SK-N-SH (cell line): ENCODE measurements at regions not wholly inside any gene's neighbourhood (a gene's known extent, or its start where the extent isn't known, plus 50 kb on each side); places are given as distances from the start of the nearest gene placed in this dataset.

ENCODE experiments used
- CTCF ChIA-PET: fragments of 300-600, 350-600 bp; formaldehyde crosslinking; extraction: SDS; loops from one replicate; lab custom pipeline; 2021; lab: Yijun Ruan, JAX
- POLR2A ChIA-PET: fragments of 350-600 bp; sonication (Branson Sonifier 250); formaldehyde crosslinking; extraction: SDS; loops from one replicate; lab custom pipeline; 2020; ENCODE audit warnings: antibody characterized with exemption, inconsistent platforms; lab: Yijun Ruan, JAX
- DNase-seq: peaks from one replicate; pipeline ENCODE4 v3.0.0; 2012
- H2AFZ ChIP-seq: fragments of 200-600 bp; sonication (generic); 2 replicates; pipeline ENCODE4 v1.8.1; 2016; ENCODE audit warnings: antibody characterized with exemption, mild to moderate bottlenecking, low read depth
- H3F3A ChIP-seq: fragments of 200-600 bp; sonication (generic); replicated peaks from 2 replicates; pipeline ENCODE3; 2016; ENCODE audit warnings: antibody characterized with exemption, mild to moderate bottlenecking; ENCODE audit not compliant: insufficient read depth
- H3K27ac ChIP-seq, 2 experiments: fragments of 200-500 bp in 1 of 2; fragments of 200-600 bp in 1 of 2; sonication (Bioruptor generic) in 1 of 2; sonication (generic), shearing (Covaris generic) in 1 of 2; 2 replicates each; pipeline versions ENCODE4 v1.5.1 to v1.6.1; 2014 to 2016; ENCODE audit warnings: low read depth in 2 of 2, inconsistent platforms in 1 of 2, low read length in 1 of 2, mild to moderate bottlenecking in 1 of 2, mixed read lengths in 1 of 2
- H3K27me3 ChIP-seq: fragments of 200-600 bp; sonication (generic), shearing (Covaris generic); 2 replicates; pipeline ENCODE4 v1.6.1; 2016; ENCODE audit warnings: mixed run types; ENCODE audit not compliant: insufficient read depth
- H3K36me3 ChIP-seq, 2 experiments: fragments of 200-500 bp in 1 of 2; fragments of 200-600 bp in 1 of 2; sonication (Bioruptor generic) in 1 of 2; sonication (generic) in 1 of 2; replicated peaks in 1 of 2; 2 replicates each; pipeline versions ENCODE3 to v1.5.1; 2014 to 2016; ENCODE audit warnings: low read length in 1 of 2, mild to moderate bottlenecking in 1 of 2; ENCODE audit not compliant: insufficient read depth in 2 of 2, control insufficient read depth in 1 of 2
- H3K4me1 ChIP-seq, 2 experiments: fragments of 200-500 bp in 1 of 2; fragments of 200-600 bp in 1 of 2; sonication (Bioruptor generic) in 1 of 2; sonication (generic), shearing (Covaris generic) in 1 of 2; 2 replicates each; pipeline versions ENCODE4 v1.5.1 to v1.6.1; 2014 to 2016; ENCODE audit warnings: low read depth in 1 of 2, low read length in 1 of 2, mixed run types in 1 of 2; ENCODE audit not compliant: insufficient read depth in 2 of 2, control insufficient read depth in 1 of 2
- H3K4me2 ChIP-seq: fragments of 200-600 bp; sonication (generic), shearing (Covaris generic); 2 replicates; pipeline ENCODE4 v1.6.1; 2017; ENCODE audit warnings: mixed run types
- H3K4me3 ChIP-seq, 2 experiments: fragments of 200-500 bp in 1 of 2; fragments of 200-600 bp in 1 of 2; sonication (Bioruptor generic) in 1 of 2; sonication (generic), shearing (Covaris generic) in 1 of 2; 2 replicates each; pipeline versions ENCODE4 v1.5.1 to v1.8.1; 2014 to 2016; ENCODE audit warnings: low read depth in 2 of 2, inconsistent platforms in 1 of 2, low read length in 1 of 2, mild to moderate bottlenecking in 1 of 2, mixed read lengths in 1 of 2, moderate library complexity in 1 of 2
- H3K79me2 ChIP-seq: fragments of 200-600 bp; sonication (generic); 2 replicates; pipeline ENCODE4 v1.8.1; 2017; ENCODE audit warnings: mild to moderate bottlenecking; ENCODE audit not compliant: insufficient read depth
- H3K9ac ChIP-seq: fragments of 200-600 bp; sonication (generic); 2 replicates; pipeline ENCODE4 v1.6.1; 2017; ENCODE audit warnings: mixed run types
- H3K9me2 ChIP-seq: fragments of 200-600 bp; sonication (generic); 2 replicates; pipeline ENCODE4 v1.6.1; 2017; ENCODE audit warnings: mixed run types
- H3K9me3 ChIP-seq: fragments of 200-600 bp; sonication (generic); 2 replicates; pipeline ENCODE4 v1.6.1; 2017; ENCODE audit warnings: mixed run types, mild to moderate bottlenecking, moderate library complexity
- H4K20me1 ChIP-seq: fragments of 200-600 bp; sonication (generic); 2 replicates; pipeline ENCODE4 v1.6.1; 2017; ENCODE audit warnings: mild to moderate bottlenecking, mixed run types; ENCODE audit not compliant: insufficient read depth
- ELF1 ChIP-seq: IDR thresholded peaks from 2 replicates; pipeline ENCODE4 v1.4.0; 2012
- FOXM1 ChIP-seq: IDR thresholded peaks from 2 replicates; pipeline ENCODE4 v1.4.0; 2012; ENCODE audit warnings: low read depth, mild to moderate bottlenecking
- GATA2 ChIP-seq: sonication (generic); formaldehyde crosslinking; IDR thresholded peaks from 2 replicates; pipeline ENCODE4 v1.5.0; 2020; ENCODE audit warnings: mild to moderate bottlenecking, missing genetic modification reagents
- MEF2A ChIP-seq: IDR thresholded peaks from 2 replicates; pipeline ENCODE4 v1.4.0; 2012; ENCODE audit warnings: low read depth, borderline replicate concordance
- NRF1 ChIP-seq: IDR thresholded peaks from 2 replicates; pipeline ENCODE4 v1.6.1; 2012; ENCODE audit warnings: low read depth, mild to moderate bottlenecking, low read length
- PBX3 ChIP-seq: IDR thresholded peaks from 2 replicates; pipeline ENCODE4; 2012
- RCOR1 ChIP-seq: fragments of 150-350 bp; IDR thresholded peaks from 2 replicates; pipeline ENCODE4 v1.6.1; 2017; ENCODE audit warnings: antibody characterized with exemption, low read length
- RFX5 ChIP-seq: IDR thresholded peaks from 2 replicates; pipeline ENCODE4 v1.6.1; 2012; ENCODE audit warnings: mild to moderate bottlenecking, improper control_type of control experiment, low read length
- RXRA ChIP-seq: IDR thresholded peaks from 2 replicates; pipeline ENCODE4 v1.4.0; 2012; ENCODE audit warnings: low read depth, mild to moderate bottlenecking, borderline replicate concordance
- SMC3 ChIP-seq: IDR thresholded peaks from 2 replicates; pipeline ENCODE4 v1.6.1; 2012; ENCODE audit warnings: low read depth, low read length, improper control_type of control experiment
- TCF12 ChIP-seq: IDR thresholded peaks from 2 replicates; pipeline ENCODE4 v1.4.0; 2012
- TEAD4 ChIP-seq: IDR thresholded peaks from 2 replicates; pipeline ENCODE4 v1.4.0; 2012; ENCODE audit warnings: mild to moderate bottlenecking, borderline replicate concordance; ENCODE audit not compliant: insufficient read depth
- YY1 ChIP-seq: IDR thresholded peaks from 2 replicates; pipeline ENCODE4 v1.4.0; 2012; ENCODE audit warnings: low read depth, mild to moderate bottlenecking
- WGBS: methylation state at CpG from one replicate; pipeline ENCODE4 v1.1.6; 2017; ENCODE audit warnings: low lambda C conversion rate; 5-methylcytosine and 5-hydroxymethylcytosine counted together

GRCh38 chr14:105853907-105854599 lies 327.7 kb downstream of the TMEM121 start:
- 42% methylated on average over 14 of the region's 25 CpGs for WGBS
- CTCF ChIA-PET = no interaction called here
- Histone ChIP-seq H2AFZ (no peak overlapping the region), H3K4me1 (peaks cover 0 to 26% of the 10 kb centered on the region in 2 experiments; a peak in 1 of 4 replicates), H3K9ac (no peak overlapping the region), H3F3A (no peaks in the 10 kb centered on the region)
- no peak for DNase-seq
- no peak for TF ChIP-seq SMC3
- no peak for TF ChIP-seq TCF12
- TF ChIP-seq, all 33 proteins: peak for 0
- H3K79me2 ChIP-seq = no peaks in the 10 kb centered on the region
- no peaks in the 10 kb centered on the region for H3K9me3 ChIP-seq
- H3K36me3 ChIP-seq = no peaks in the 10 kb centered on the region
- H3K4me2 ChIP-seq = no peak overlapping the region
- POLR2A ChIA-PET = interaction anchor here (1.8 kb wide), 1 partner anchor 26 kb away, joined by 5 read pairs; no protein-coding TSS in a partner anchor
- H3K27ac ChIP-seq = no peak overlapping the region; a peak in 1 of 4 replicates
- no peaks in the 10 kb centered on the region for H3K9me2 ChIP-seq
- H3K27me3 ChIP-seq = no peaks in the 10 kb centered on the region
- H4K20me1 ChIP-seq = no peaks in the 10 kb centered on the region
- no peak overlapping the region for H3K4me3 ChIP-seq

GRCh38 chr14:105854600-105855245 lies 328.3 kb downstream of the TMEM121 start:
- Histone ChIP-seq H3K9me2 (no peaks in the 10 kb centered on the region), H3K9me3 (no peaks in the 10 kb centered on the region), H3K36me3 (no peaks in the 10 kb centered on the region), H3K79me2 (no peaks in the 10 kb centered on the region), H3K4me1 (peaks cover 0 to 26% of the 10 kb centered on the region in 2 experiments; a peak in 1 of 4 replicates), H3F3A (no peaks in the 10 kb centered on the region), H3K4me2 (no peak overlapping the region), H3K27ac (no peak overlapping the region), H3K27me3 (no peaks in the 10 kb centered on the region), H2AFZ (no peak overlapping the region), H4K20me1 (no peaks in the 10 kb centered on the region), H3K4me3 (no peak overlapping the region), H3K9ac (no peak overlapping the region)
- WGBS = 43% methylated on average over 16 of the region's 26 CpGs
- TF ChIP-seq YY1 (no peak), PBX3 (no peak), TEAD4 (no peak), FOXM1 (no peak), GATA2 (CRISPR knock-in tag) (no peak)
- DNase-seq = no peak
- ChIA-PET POLR2A (no interaction called here), CTCF (no interaction called here)

GRCh38 chr14:105855246-105855892 lies 329.0 kb downstream of the TMEM121 start:
- WGBS = 61% methylated on average over 6 of the region's 35 CpGs
- ChIA-PET CTCF (interaction anchor here (1.7 kb wide), 1 partner anchor 18 kb away, joined by 4 read pairs; no protein-coding TSS in a partner anchor), POLR2A (no interaction called here)
- Histone ChIP-seq H3K9me3 (no peaks in the 10 kb centered on the region), H3K27me3 (no peaks in the 10 kb centered on the region), H3K9ac (no peak overlapping the region), H3K27ac (no peak overlapping the region), H2AFZ (no peak overlapping the region), H4K20me1 (no peaks in the 10 kb centered on the region), H3K4me1 (peaks cover 0 to 26% of the 10 kb centered on the region in 2 experiments; a peak in 1 of 4 replicates), H3F3A (no peaks in the 10 kb centered on the region), H3K36me3 (no peaks in the 10 kb centered on the region), H3K79me2 (no peaks in the 10 kb centered on the region), H3K9me2 (no peaks in the 10 kb centered on the region), H3K4me2 (no peak overlapping the region), H3K4me3 (no peak overlapping the region)
- TF ChIP-seq ELF1 = no peak
- no peak for TF ChIP-seq RXRA
- TF ChIP-seq RCOR1 = no peak
- TF ChIP-seq MEF2A = no peak
- no peak for TF ChIP-seq FOXM1
- no peak for TF ChIP-seq RFX5
- TF ChIP-seq NRF1 = no peak
- TF ChIP-seq TEAD4 = no peak
- DNase-seq = no peak
